Activated CD8-positive, alpha-beta memory T cell treated with anti-CD3 and anti-CD28 coated beads, Interleukin-2, amount 10 ng/mL, durations not matched to agents 7 days and 5 days (primary cell): ENCODE measurements at regions not wholly inside any gene's neighbourhood (a gene's known extent, or its start where the extent isn't known, plus 50 kb on each side); places are given as distances from the start of the nearest gene placed in this dataset.

Experiments used
- ATAC-seq: fragments of 150-1000 bp; cut with Tn5 transposase; one replicate; pipeline ENCODE4 v1.10.0; 2021; ENCODE audit warnings: moderate library complexity
- CTCF ChIA-PET: fragments of 350-600 bp; sonication (Branson Sonifier 250); formaldehyde crosslinking; loops from one replicate; lab custom pipeline; 2021; ENCODE audit warnings: antibody characterized with exemption; lab: Charles Lee
- DNase-seq: peaks from one replicate; pipeline ENCODE4 v3.0.0-alpha.2; 2020
- H3K27ac Mint-ChIP-seq: one replicate; pipeline ENCODE4 v1.8.0; 2021; ENCODE audit warnings: mild to moderate bottlenecking, mixed read lengths
- H3K27me3 Mint-ChIP-seq: one replicate; pipeline ENCODE4 v1.8.0; 2021; ENCODE audit warnings: mixed read lengths
- H3K36me3 Mint-ChIP-seq: one replicate; pipeline ENCODE4 v1.8.0; 2021; ENCODE audit warnings: mild to moderate bottlenecking, mixed read lengths
- H3K4me1 Mint-ChIP-seq: one replicate; pipeline ENCODE4 v1.8.0; 2021; ENCODE audit warnings: mixed read lengths
- H3K4me3 Mint-ChIP-seq: one replicate; pipeline ENCODE4 v1.8.0; 2021; ENCODE audit warnings: mild to moderate bottlenecking, moderate library complexity, mixed read lengths
- H3K9me3 Mint-ChIP-seq: one replicate; pipeline ENCODE4 v1.8.0; 2022; ENCODE audit warnings: low read depth, mixed read lengths

GRCh38 chr3:162087361-162087760 is 590.8 kb downstream of the OTOL1 start:
- DNase-seq = no peak
- ATAC-seq = no peak

GRCh38 chr3:162092751-162093150 is 596.1 kb downstream of the OTOL1 start:
- no peaks in the 10 kb centered on the region for H3K36me3 Mint-ChIP-seq
- H3K4me3 Mint-ChIP-seq = no peak overlapping the region
- CTCF ChIA-PET = no interaction called here
- H3K27me3 Mint-ChIP-seq = no peaks in the 10 kb centered on the region
- H3K4me1 Mint-ChIP-seq = no peaks in the 10 kb centered on the region
- no peak for DNase-seq
- no peak overlapping the region for H3K27ac Mint-ChIP-seq
- no peak for ATAC-seq
- peaks cover 4% of the 10 kb centered on the region for H3K9me3 Mint-ChIP-seq

More at GRCh38 chr3:162087361-162087760, 590.8 kb downstream of the OTOL1 start:
- Mint-ChIP-seq H3K36me3 (no peaks in the 10 kb centered on the region), H3K4me1 (no peaks in the 10 kb centered on the region), H3K27ac (no peak overlapping the region), H3K9me3 (peaks cover 3% of the 10 kb centered on the region), H3K4me3 (no peak overlapping the region), H3K27me3 (no peaks in the 10 kb centered on the region)
- CTCF ChIA-PET = no interaction called here

GRCh38 chr3:162094301-162094700 is 597.7 kb downstream of the OTOL1 start:
- Mint-ChIP-seq H3K36me3 (no peaks in the 10 kb centered on the region), H3K4me1 (no peaks in the 10 kb centered on the region), H3K27me3 (no peaks in the 10 kb centered on the region), H3K27ac (no peak overlapping the region), H3K4me3 (no peak overlapping the region), H3K9me3 (peaks cover 4% of the 10 kb centered on the region)
- CTCF ChIA-PET = no interaction called here
- ATAC-seq (no peak), DNase-seq (no peak)

GRCh38 chr3:162096874-162097273 is 600.3 kb downstream of the OTOL1 start:
- Mint-ChIP-seq H3K4me1 (no peaks in the 10 kb centered on the region), H3K9me3 (peaks cover 4% of the 10 kb centered on the region), H3K27ac (no peak overlapping the region), H3K36me3 (no peaks in the 10 kb centered on the region), H3K27me3 (no peaks in the 10 kb centered on the region), H3K4me3 (no peak overlapping the region)
- CTCF ChIA-PET = no interaction called here
- no peak for DNase-seq
- ATAC-seq = no peak

GRCh38 chr3:162103808-162104207 is 607.2 kb downstream of the OTOL1 start:
- Mint-ChIP-seq H3K27ac (no peak overlapping the region), H3K4me3 (no peak overlapping the region), H3K9me3 (peaks cover 4% of the 10 kb centered on the region), H3K4me1 (no peaks in the 10 kb centered on the region), H3K27me3 (no peaks in the 10 kb centered on the region), H3K36me3 (no peaks in the 10 kb centered on the region)
- DNase-seq (no peak), ATAC-seq (no peak)
- CTCF ChIA-PET = no interaction called here

GRCh38 chr3:162111861-162112260 is 615.3 kb downstream of the OTOL1 start:
- no peak for ATAC-seq
- Mint-ChIP-seq H3K27me3 (no peaks in the 10 kb centered on the region), H3K4me3 (no peak overlapping the region), H3K4me1 (no peaks in the 10 kb centered on the region), H3K9me3 (peaks cover 4% of the 10 kb centered on the region), H3K27ac (no peak overlapping the region), H3K36me3 (no peaks in the 10 kb centered on the region)
- no peak for DNase-seq
- CTCF ChIA-PET = no interaction called here

- CTCF ChIA-PET = no interaction called here
- Mint-ChIP-seq H3K4me1 (no peaks in the 10 kb centered on the region), H3K9me3 (peaks cover 4% of the 10 kb centered on the region), H3K27ac (no peak overlapping the region), H3K27me3 (no peaks in the 10 kb centered on the region), H3K36me3 (no peaks in the 10 kb centered on the region), H3K4me3 (no peak overlapping the region)
- ATAC-seq = no peak
- DNase-seq = no peak
Observed at GRCh38 chr3:162112719-162113118, 616.1 kb downstream of the OTOL1 start.

- CTCF ChIA-PET = no interaction called here
- H3K36me3 Mint-ChIP-seq = no peaks in the 10 kb centered on the region
- H3K27me3 Mint-ChIP-seq = no peaks in the 10 kb centered on the region
- no peak overlapping the region for H3K4me3 Mint-ChIP-seq
- H3K4me1 Mint-ChIP-seq = no peaks in the 10 kb centered on the region
- no peak for ATAC-seq
- no peak overlapping the region for H3K27ac Mint-ChIP-seq
- no peak for DNase-seq
- peaks cover 7% of the 10 kb centered on the region for H3K9me3 Mint-ChIP-seq
Observed at GRCh38 chr3:162117961-162118360, 621.4 kb downstream of the OTOL1 start.

GRCh38 chr3:162119651-162120050 is 623.0 kb downstream of the OTOL1 start:
- peaks cover 7% of the 10 kb centered on the region for H3K9me3 Mint-ChIP-seq
- H3K27me3 Mint-ChIP-seq = no peaks in the 10 kb centered on the region
- DNase-seq = no peak
- ATAC-seq = no peak
- H3K4me3 Mint-ChIP-seq = no peak overlapping the region
- H3K4me1 Mint-ChIP-seq = no peaks in the 10 kb centered on the region
- H3K27ac Mint-ChIP-seq = no peak overlapping the region
- CTCF ChIA-PET = no interaction called here
- H3K36me3 Mint-ChIP-seq = no peaks in the 10 kb centered on the region

GRCh38 chr3:162122405-162122804 is 625.8 kb downstream of the OTOL1 start:
- Mint-ChIP-seq H3K27ac (no peak overlapping the region), H3K4me3 (no peak overlapping the region), H3K4me1 (no peaks in the 10 kb centered on the region), H3K27me3 (no peaks in the 10 kb centered on the region), H3K9me3 (peaks cover 7% of the 10 kb centered on the region), H3K36me3 (no peaks in the 10 kb centered on the region)
- DNase-seq = no peak
- CTCF ChIA-PET = no interaction called here
- ATAC-seq = no peak

GRCh38 chr3:162125790-162126189 is 629.2 kb downstream of the OTOL1 start:
- Mint-ChIP-seq H3K9me3 (peaks cover 5% of the 10 kb centered on the region), H3K4me3 (no peak overlapping the region), H3K27ac (no peak overlapping the region), H3K27me3 (no peaks in the 10 kb centered on the region), H3K4me1 (no peaks in the 10 kb centered on the region), H3K36me3 (no peaks in the 10 kb centered on the region)
- CTCF ChIA-PET = no interaction called here
- DNase-seq (no peak), ATAC-seq (no peak)

- Mint-ChIP-seq H3K27me3 (no peaks in the 10 kb centered on the region), H3K27ac (no peak overlapping the region), H3K9me3 (peaks cover 3% of the 10 kb centered on the region), H3K36me3 (no peaks in the 10 kb centered on the region), H3K4me1 (no peaks in the 10 kb centered on the region), H3K4me3 (no peak overlapping the region)
- CTCF ChIA-PET = no interaction called here
- ATAC-seq (no peak), DNase-seq (no peak)
Observed at GRCh38 chr3:162130582-162130981, 634.0 kb downstream of the OTOL1 start.

- DNase-seq = no peak
- no peak overlapping the region for H3K27ac Mint-ChIP-seq
- no peak for ATAC-seq
- H3K27me3 Mint-ChIP-seq = no peaks in the 10 kb centered on the region
- H3K9me3 Mint-ChIP-seq = peaks cover 3% of the 10 kb centered on the region
- CTCF ChIA-PET = no interaction called here
- H3K36me3 Mint-ChIP-seq = no peaks in the 10 kb centered on the region
- H3K4me1 Mint-ChIP-seq = no peaks in the 10 kb centered on the region
- H3K4me3 Mint-ChIP-seq = no peak overlapping the region
Observed at GRCh38 chr3:162132981-162133380, 636.4 kb downstream of the OTOL1 start.

GRCh38 chr3:162134571-162134970 is 638.0 kb downstream of the OTOL1 start:
- H3K36me3 Mint-ChIP-seq = no peaks in the 10 kb centered on the region
- DNase-seq (no peak), ATAC-seq (peak; percentile 55)
- H3K27ac Mint-ChIP-seq = no peak overlapping the region
- H3K9me3 Mint-ChIP-seq = peaks cover 7% of the 10 kb centered on the region
- no peak overlapping the region for H3K4me3 Mint-ChIP-seq
- H3K4me1 Mint-ChIP-seq = no peaks in the 10 kb centered on the region
- H3K27me3 Mint-ChIP-seq = no peaks in the 10 kb centered on the region
- CTCF ChIA-PET = no interaction called here

- CTCF ChIA-PET = no interaction called here
- H3K27ac Mint-ChIP-seq = no peak overlapping the region
- ATAC-seq (no peak), DNase-seq (no peak)
- peaks cover 7% of the 10 kb centered on the region for H3K9me3 Mint-ChIP-seq
- no peaks in the 10 kb centered on the region for H3K4me1 Mint-ChIP-seq
- H3K4me3 Mint-ChIP-seq = no peak overlapping the region
- H3K27me3 Mint-ChIP-seq = no peaks in the 10 kb centered on the region
- no peaks in the 10 kb centered on the region for H3K36me3 Mint-ChIP-seq
Observed at GRCh38 chr3:162136136-162136535, 639.5 kb downstream of the OTOL1 start.
